AML-193 (cell line): ENCODE measurements at regions not wholly inside any gene's neighbourhood (a gene's known extent, or its start where the extent isn't known, plus 50 kb on each side); places are given as distances from the start of the nearest gene placed in this dataset.

Experiments
- DNase-seq, 2 experiments: peaks; one replicate each; lab custom pipeline; 2025; lab: John Stamatoyannopoulos, UW

GRCh38 chr13:109859216-109859835, 72.9 kb upstream of the IRS2 start:
- no peak for DNase-seq

- no peak for DNase-seq
Observed at GRCh38 chr13:109858319-109858718, 71.9 kb upstream of the IRS2 start.

- DNase-seq = no peak
Observed at GRCh38 chr13:109857803-109858202, 71.4 kb upstream of the IRS2 start.

- no peak for DNase-seq
Observed at GRCh38 chr13:109857325-109857724, 70.9 kb upstream of the IRS2 start.

GRCh38 chr13:109856350-109856749, 70.0 kb upstream of the IRS2 start:
- DNase-seq = no peak

- no peak for DNase-seq
Observed at GRCh38 chr13:109853153-109853552, 66.8 kb upstream of the IRS2 start.

GRCh38 chr13:109846185-109846584, 59.8 kb upstream of the IRS2 start:
- no peak for DNase-seq

- no peak for DNase-seq
Observed at GRCh38 chr13:109844396-109844795, 58.0 kb upstream of the IRS2 start.

- DNase-seq = no peak
Observed at GRCh38 chr13:109843695-109844094, 57.3 kb upstream of the IRS2 start.

GRCh38 chr13:109842212-109842920, 56.0 kb upstream of the IRS2 start:
- DNase-seq = no peak

- DNase-seq = no peak
Observed at GRCh38 chr13:109840893-109841287, 54.5 kb upstream of the IRS2 start.

- DNase-seq = no peak
Observed at GRCh38 chr13:109840201-109840892, 54.0 kb upstream of the IRS2 start.

GRCh38 chr13:109836629-109837607, 50.5 kb upstream of the IRS2 start:
- no peak for DNase-seq
